ENCODE measurements at regions not wholly inside any gene's neighbourhood (a gene's known extent, or its start where the extent isn't known, plus 50 kb on each side); places are given as distances from the start of the nearest gene placed in this dataset.

DNA sequence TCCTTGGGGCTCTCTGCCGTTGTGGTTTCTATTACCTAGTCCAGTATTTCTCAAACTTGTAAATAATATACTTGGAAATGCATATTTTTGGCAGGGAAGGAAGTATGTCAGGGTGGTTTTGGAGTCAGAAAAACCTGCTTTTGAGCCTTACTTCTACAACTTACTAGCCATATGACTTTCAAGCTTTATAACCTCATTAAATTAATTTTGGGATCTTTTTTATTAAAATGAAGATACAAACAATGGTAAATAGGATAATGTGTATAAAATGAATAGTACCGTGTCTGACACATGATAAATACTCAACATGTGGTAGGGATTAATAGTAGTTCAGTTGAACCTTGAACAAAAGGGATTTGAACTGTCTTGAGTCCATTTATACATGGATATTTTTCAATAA is 406.3 kb downstream of the ATP23 start:
- H3K4me2 ChIP-seq (ENCODE audit: low read length): no peak overlapping the region
- H3K79me2 ChIP-seq (ENCODE audit: control insufficient read depth, low read length): no peaks in the 10 kb centered on the region
- no peaks in the 10 kb centered on the region for H4K20me1 ChIP-seq (ENCODE audit: control insufficient read depth, insufficient read depth, low read depth, low read length)
- H3F3A ChIP-seq (ENCODE audit: control insufficient read depth, insufficient read depth): no peaks in the 10 kb centered on the region
- no peaks in the 10 kb centered on the region for H3K9me3 ChIP-seq (ENCODE audit: control insufficient read depth, insufficient read depth, low read length)
- TF ChIP-seq, protein P1, sequence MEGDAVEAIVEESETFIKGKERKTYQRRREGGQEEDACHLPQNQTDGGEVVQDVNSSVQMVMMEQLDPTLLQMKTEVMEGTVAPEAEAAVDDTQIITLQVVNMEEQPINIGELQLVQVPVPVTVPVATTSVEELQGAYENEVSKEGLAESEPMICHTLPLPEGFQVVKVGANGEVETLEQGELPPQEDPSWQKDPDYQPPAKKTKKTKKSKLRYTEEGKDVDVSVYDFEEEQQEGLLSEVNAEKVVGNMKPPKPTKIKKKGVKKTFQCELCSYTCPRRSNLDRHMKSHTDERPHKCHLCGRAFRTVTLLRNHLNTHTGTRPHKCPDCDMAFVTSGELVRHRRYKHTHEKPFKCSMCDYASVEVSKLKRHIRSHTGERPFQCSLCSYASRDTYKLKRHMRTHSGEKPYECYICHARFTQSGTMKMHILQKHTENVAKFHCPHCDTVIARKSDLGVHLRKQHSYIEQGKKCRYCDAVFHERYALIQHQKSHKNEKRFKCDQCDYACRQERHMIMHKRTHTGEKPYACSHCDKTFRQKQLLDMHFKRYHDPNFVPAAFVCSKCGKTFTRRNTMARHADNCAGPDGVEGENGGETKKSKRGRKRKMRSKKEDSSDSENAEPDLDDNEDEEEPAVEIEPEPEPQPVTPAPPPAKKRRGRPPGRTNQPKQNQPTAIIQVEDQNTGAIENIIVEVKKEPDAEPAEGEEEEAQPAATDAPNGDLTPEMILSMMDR (IDR thresholded peaks at IDR 0.05; ENCODE audit: low read depth, low read length, poor library complexity, severe bottlenecking): no peak
- no peak for TF ChIP-seq EZH2phosphoT487 (IDR thresholded peaks at IDR 0.05; ENCODE audit: borderline replicate concordance, low read length)
- H3K9me2 ChIP-seq (replicated peaks; ENCODE audit: control insufficient read depth, low read length): no peaks in the 10 kb centered on the region
- no peaks in the 10 kb centered on the region for H3K36me3 ChIP-seq (ENCODE audit: control insufficient read depth, low read length)
- no peaks in the 10 kb centered on the region for H3K4me1 ChIP-seq (ENCODE audit: control insufficient read depth, low read length)
- H3K27ac ChIP-seq (ENCODE audit: low read depth, low read length): no peak overlapping the region
- H3K27me3 ChIP-seq (ENCODE audit: control insufficient read depth, low read length): no peaks in the 10 kb centered on the region
- H3K4me3 ChIP-seq (ENCODE audit: low read length): no peak overlapping the region

DNA sequence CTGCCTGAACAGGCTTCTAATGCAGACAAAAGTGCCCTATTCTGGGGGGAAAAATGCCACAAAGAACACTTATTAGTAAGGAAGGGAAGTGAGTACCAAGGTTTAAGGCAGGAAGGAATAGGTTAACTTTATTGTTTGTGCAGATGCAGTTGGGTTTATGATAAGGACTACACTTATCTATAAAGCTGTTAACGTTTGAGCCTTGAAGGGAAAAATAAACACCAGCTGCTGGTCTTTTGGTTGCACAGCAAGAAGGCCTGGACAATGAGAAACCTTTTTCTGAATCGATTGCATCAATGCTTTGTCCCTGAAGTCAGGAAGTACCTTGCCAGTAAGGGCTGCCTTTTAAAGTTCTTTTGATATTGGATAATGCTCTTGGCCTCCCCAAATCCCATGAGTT is 407.8 kb downstream of the ATP23 start:
- H3F3A ChIP-seq (ENCODE audit: control insufficient read depth, insufficient read depth): no peaks in the 10 kb centered on the region
- no peaks in the 10 kb centered on the region for H3K4me1 ChIP-seq (ENCODE audit: control insufficient read depth, low read length)
- TF ChIP-seq, protein P1 (IDR thresholded peaks at IDR 0.05; ENCODE audit: low read depth, low read length, poor library complexity, severe bottlenecking): no peak
- no peak for TF ChIP-seq EZH2phosphoT487 (IDR thresholded peaks at IDR 0.05; ENCODE audit: borderline replicate concordance, low read length)
- H4K20me1 ChIP-seq (ENCODE audit: control insufficient read depth, insufficient read depth, low read depth, low read length): no peaks in the 10 kb centered on the region
- no peak overlapping the region for H3K4me3 ChIP-seq (ENCODE audit: low read length)
- H3K9me3 ChIP-seq (ENCODE audit: control insufficient read depth, insufficient read depth, low read length): no peaks in the 10 kb centered on the region
- H3K4me2 ChIP-seq (ENCODE audit: low read length): no peak overlapping the region
- H3K9me2 ChIP-seq (replicated peaks; ENCODE audit: control insufficient read depth, low read length): no peaks in the 10 kb centered on the region
- H3K27me3 ChIP-seq (ENCODE audit: control insufficient read depth, low read length): no peaks in the 10 kb centered on the region
- H3K79me2 ChIP-seq (ENCODE audit: control insufficient read depth, low read length): no peaks in the 10 kb centered on the region
- no peaks in the 10 kb centered on the region for H3K36me3 ChIP-seq (ENCODE audit: control insufficient read depth, low read length)
- no peak overlapping the region for H3K27ac ChIP-seq (ENCODE audit: low read depth, low read length)

DNA sequence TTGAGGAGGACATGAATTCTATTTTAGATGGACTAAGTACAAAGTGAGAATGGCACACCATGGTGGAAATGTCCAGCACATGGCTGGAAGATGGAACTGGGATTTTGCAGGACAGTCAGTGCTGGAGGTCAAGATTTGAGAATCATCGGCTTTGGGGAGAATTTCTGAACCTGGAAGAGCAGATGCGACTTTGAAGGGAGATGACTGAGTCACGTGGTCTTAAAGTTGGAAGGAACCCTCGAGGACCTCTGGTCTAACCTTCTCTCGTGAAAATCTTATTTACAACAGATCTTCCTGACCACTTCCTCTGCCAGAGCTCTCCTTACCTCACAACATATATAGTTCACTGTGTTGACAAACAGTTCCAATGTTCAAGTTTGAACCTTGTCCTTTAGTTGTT is 415.4 kb downstream of the ATP23 start:
- Histone ChIP-seq H4K20me1 (ENCODE audit: control insufficient read depth, insufficient read depth, low read depth, low read length) (no peaks in the 10 kb centered on the region), H3K36me3 (ENCODE audit: control insufficient read depth, low read length) (no peaks in the 10 kb centered on the region), H3K27ac (ENCODE audit: low read depth, low read length) (no peak overlapping the region), H3F3A (ENCODE audit: control insufficient read depth, insufficient read depth) (no peaks in the 10 kb centered on the region), H3K79me2 (ENCODE audit: control insufficient read depth, low read length) (no peaks in the 10 kb centered on the region), H3K27me3 (ENCODE audit: control insufficient read depth, low read length) (no peaks in the 10 kb centered on the region), H3K4me3 (ENCODE audit: low read length) (no peak overlapping the region), H3K4me1 (ENCODE audit: control insufficient read depth, low read length) (no peaks in the 10 kb centered on the region), H3K9me3 (ENCODE audit: control insufficient read depth, insufficient read depth, low read length) (no peaks in the 10 kb centered on the region), H3K9me2 (replicated peaks; ENCODE audit: control insufficient read depth, low read length) (no peaks in the 10 kb centered on the region), H3K4me2 (ENCODE audit: low read length) (no peak overlapping the region)
- TF ChIP-seq, protein P1 (IDR thresholded peaks at IDR 0.05; ENCODE audit: low read depth, low read length, poor library complexity, severe bottlenecking): no peak
- no peak for TF ChIP-seq EZH2phosphoT487 (IDR thresholded peaks at IDR 0.05; ENCODE audit: borderline replicate concordance, low read length)

DNA sequence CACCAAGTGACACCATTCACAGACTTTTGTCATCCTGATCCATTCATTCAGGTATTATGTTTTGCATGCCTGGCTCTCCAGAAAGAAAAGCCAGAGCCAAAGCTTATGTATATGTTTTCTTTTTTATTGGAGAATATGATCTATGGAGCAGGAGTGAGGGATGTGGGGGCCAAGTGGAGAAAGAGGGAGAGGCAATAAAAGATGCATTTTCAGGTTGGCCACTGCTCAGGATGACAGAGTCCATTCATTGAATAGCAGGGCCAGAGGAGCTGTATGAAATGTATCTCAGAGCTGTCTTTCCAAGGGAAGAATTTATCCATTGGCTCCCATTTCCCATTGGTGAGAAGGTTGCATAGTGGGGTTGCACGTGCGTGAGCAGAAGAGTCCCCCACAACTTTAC is 416.1 kb downstream of the ATP23 start:
- Histone ChIP-seq H3K4me3 (ENCODE audit: low read length) (no peak overlapping the region), H4K20me1 (ENCODE audit: control insufficient read depth, insufficient read depth, low read depth, low read length) (no peaks in the 10 kb centered on the region), H3K4me2 (ENCODE audit: low read length) (no peak overlapping the region), H3K9me3 (ENCODE audit: control insufficient read depth, insufficient read depth, low read length) (no peaks in the 10 kb centered on the region), H3K27ac (ENCODE audit: low read depth, low read length) (no peak overlapping the region), H3F3A (ENCODE audit: control insufficient read depth, insufficient read depth) (no peaks in the 10 kb centered on the region), H3K79me2 (ENCODE audit: control insufficient read depth, low read length) (no peaks in the 10 kb centered on the region), H3K9me2 (replicated peaks; ENCODE audit: control insufficient read depth, low read length) (no peaks in the 10 kb centered on the region), H3K4me1 (ENCODE audit: control insufficient read depth, low read length) (no peaks in the 10 kb centered on the region), H3K36me3 (ENCODE audit: control insufficient read depth, low read length) (no peaks in the 10 kb centered on the region), H3K27me3 (ENCODE audit: control insufficient read depth, low read length) (no peaks in the 10 kb centered on the region)
- TF ChIP-seq, protein P1 (IDR thresholded peaks at IDR 0.05; ENCODE audit: low read depth, low read length, poor library complexity, severe bottlenecking): no peak
- TF ChIP-seq EZH2phosphoT487 (IDR thresholded peaks at IDR 0.05; ENCODE audit: borderline replicate concordance, low read length): no peak

All from DOHH2 (cell line).